ENCODE measurements at regions not wholly inside any gene's neighbourhood (a gene's known extent, or its start where the extent isn't known, plus 50 kb on each side); places are given as distances from the start of the nearest gene placed in this dataset.

DNA sequence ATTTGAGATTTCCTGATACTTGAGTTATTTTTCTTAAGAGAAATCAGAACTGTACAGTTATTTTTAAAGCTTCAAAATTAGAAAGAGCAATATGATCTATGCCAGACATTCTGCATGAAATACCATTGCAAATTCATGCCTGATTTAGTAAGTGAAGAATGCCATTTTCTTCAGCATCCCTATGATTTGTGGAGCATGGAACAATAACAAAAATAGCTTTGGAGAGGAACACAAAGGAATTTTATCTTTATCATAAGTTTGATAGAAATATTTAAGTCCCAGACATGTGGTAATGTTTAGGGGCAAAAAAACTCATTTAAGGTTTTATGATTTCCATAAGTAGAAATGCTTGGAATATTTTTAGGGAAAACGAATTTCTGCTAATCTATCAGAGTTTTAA, 1863.4 kb downstream of the EFNA5 start:
- TF ChIP-seq BHLHE40 (IDR thresholded peaks at IDR 0.05; ENCODE audit: borderline replicate concordance), result no peak
- no peak for TF ChIP-seq TARDBP (IDR thresholded peaks at IDR 0.05)

Measured in HEK293T (cell line).